Keratinocyte (primary cell): ENCODE measurements at regions not wholly inside any gene's neighbourhood (a gene's known extent, or its start where the extent isn't known, plus 50 kb on each side); places are given as distances from the start of the nearest gene placed in this dataset.

ENCODE experiments used
- DNase-seq: peaks from one replicate; pipeline ENCODE4 v3.0.0-alpha.2; 2011; ENCODE audit warnings: low read depth, missing footprints, low spot score
- FAIRE-seq: peaks from 2 replicates; lab custom pipeline; 2011; peaks lifted over from hg19 to GRCh38; lab: Jason Lieb, UNC
- H2AFZ ChIP-seq: 2 replicates; pipeline ENCODE4 v1.6.0; 2012; ENCODE audit warnings: low read length, control low read depth, inconsistent platforms; ENCODE audit not compliant: control insufficient read depth
- H3K27ac ChIP-seq: 2 replicates; pipeline ENCODE4 v1.5.1; 2011; ENCODE audit warnings: low read length; ENCODE audit not compliant: control insufficient read depth, insufficient read depth
- H3K27me3 ChIP-seq: 3 replicates; pipeline ENCODE4 v1.6.0; 2011; ENCODE audit warnings: low read length; ENCODE audit not compliant: control insufficient read depth, insufficient read depth; ENCODE audit errors: extremely low read depth
- H3K36me3 ChIP-seq, 2 experiments: 2 replicates in 1 of 2; 3 replicates in 1 of 2; pipeline ENCODE4 v1.5.1; 2011; ENCODE audit warnings: low read length in 2 of 2, mild to moderate bottlenecking in 1 of 2; ENCODE audit not compliant: control insufficient read depth in 2 of 2, insufficient read depth in 2 of 2; ENCODE audit errors: extremely low read depth in 1 of 2
- H3K4me1 ChIP-seq: 3 replicates; pipeline ENCODE4 v1.5.1; 2011; ENCODE audit warnings: low read length; ENCODE audit not compliant: control insufficient read depth, insufficient read depth; ENCODE audit errors: extremely low read depth
- H3K4me2 ChIP-seq: 3 replicates; pipeline ENCODE4 v1.6.0; 2011; ENCODE audit warnings: low read depth, low read length; ENCODE audit not compliant: control insufficient read depth, insufficient read depth; ENCODE audit errors: extremely low read depth
- H3K4me3 ChIP-seq, 3 experiments: fragments of 200-600 bp in 1 of 3; sonication (generic) in 1 of 3; 2 replicates in 2 of 3; 3 replicates in 1 of 3; pipeline ENCODE4 v1.5.1; 2011 to 2016; ENCODE audit warnings: low read length in 3 of 3, mild to moderate bottlenecking in 3 of 3, control low read depth in 2 of 3, inconsistent platforms in 1 of 3, low read depth in 1 of 3, mixed read lengths in 1 of 3, mixed run types in 1 of 3, moderate library complexity in 1 of 3; ENCODE audit not compliant: control insufficient read depth in 2 of 3, insufficient read depth in 2 of 3; ENCODE audit errors: extremely low read depth in 1 of 3
- H3K79me2 ChIP-seq: 2 replicates; pipeline ENCODE4 v1.6.0; 2012; ENCODE audit warnings: low read length; ENCODE audit not compliant: control insufficient read depth, insufficient read depth
- H3K9ac ChIP-seq: 3 replicates; pipeline ENCODE4 v1.6.0; 2011; ENCODE audit warnings: low read length; ENCODE audit not compliant: control insufficient read depth, insufficient read depth; ENCODE audit errors: extremely low read depth
- H3K9me1 ChIP-seq: 3 replicates; pipeline ENCODE4 v1.6.0; 2011; ENCODE audit warnings: low read length; ENCODE audit not compliant: control insufficient read depth, insufficient read depth; ENCODE audit errors: extremely low read depth
- H3K9me3 ChIP-seq: 2 replicates; pipeline ENCODE4 v1.5.1; 2012; ENCODE audit warnings: low read depth, low read length; ENCODE audit not compliant: control insufficient read depth
- H4K20me1 ChIP-seq: 3 replicates; pipeline ENCODE4 v1.6.0; 2011; ENCODE audit warnings: low read length; ENCODE audit not compliant: control insufficient read depth, insufficient read depth; ENCODE audit errors: extremely low read depth
- CTCF ChIP-seq, 3 experiments: IDR thresholded peaks in 1 of 3; conservative IDR thresholded peaks in 1 of 3; optimal IDR thresholded peaks in 1 of 3; 2 replicates in 2 of 3; 3 replicates in 1 of 3; pipeline versions ENCODE3 to v1.5.1; 2011; ENCODE audit warnings: low read length in 3 of 3, mild to moderate bottlenecking in 3 of 3, moderate library complexity in 2 of 3, control low read depth in 1 of 3, inconsistent platforms in 1 of 3; ENCODE audit not compliant: insufficient read depth in 2 of 3; ENCODE audit errors: extremely low read depth in 1 of 3
- EZH2 ChIP-seq: IDR thresholded peaks from one replicate; pipeline ENCODE4 v1.6.1; 2012; ENCODE audit warnings: inconsistent platforms, mild to moderate bottlenecking, low read length, moderate library complexity
- dilution Hi-C: fragments of 300-500 bp; cut with MboI; formaldehyde crosslinking; loops from one replicate; pipeline ENCODE4 v1.7.0; 2020; ENCODE audit warnings: low sequenced_read_pairs; ENCODE audit not compliant: extremely low pct_ligation_motif_present

GRCh38 chr14:82414853-82415539, 881.3 kb upstream of the SEL1L start:
- no peak for TF ChIP-seq EZH2
- no peak for TF ChIP-seq CTCF (optimal IDR thresholded peaks at IDR 0.05 in 1 of 3, IDR thresholded peaks at IDR 0.05 in 1 of 3, conservative IDR thresholded peaks at IDR 0.05 in 1 of 3; ENCODE audit: extremely low read depth in 1 of 3, insufficient read depth in 2 of 3, low read length in 3 of 3)
- Histone ChIP-seq H3K4me1 (no peaks in the 10 kb centered on the region), H3K9me3 (no peaks in the 10 kb centered on the region), H3K36me3 (no peaks in the 10 kb centered on the region), H3K4me2 (no peak overlapping the region), H3K27me3 (no peaks in the 10 kb centered on the region), H3K4me3 (no peak overlapping the region), H3K27ac (no peak overlapping the region), H2AFZ (no peak overlapping the region), H3K9me1 (no peaks in the 10 kb centered on the region), H3K9ac (no peak overlapping the region), H3K79me2 (no peaks in the 10 kb centered on the region), H4K20me1 (no peaks in the 10 kb centered on the region)
- dilution Hi-C loops, result no loop called here
- FAIRE-seq, result no peak
- DNase-seq, result no peak

DNA sequence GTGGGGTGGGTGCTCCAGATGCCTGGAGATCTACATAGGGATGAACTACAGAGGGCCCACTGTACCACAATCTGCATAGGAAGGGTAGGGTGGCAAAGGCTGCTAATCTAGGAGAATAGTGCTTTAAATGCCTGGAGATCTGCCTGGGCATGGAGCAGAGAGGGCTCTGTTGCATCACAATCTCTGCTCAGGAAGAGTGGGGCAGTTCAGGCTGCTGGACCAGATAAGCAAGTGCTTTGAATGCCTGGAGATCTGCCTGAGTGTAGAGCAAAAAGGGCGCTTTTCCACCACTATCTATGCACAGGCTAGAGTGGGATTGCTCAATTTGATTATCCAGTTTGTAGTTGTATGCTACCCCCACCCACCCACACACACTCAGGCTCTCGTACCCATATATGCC, 886.3 kb upstream of the SEL1L start:
- DNase-seq (no peak), FAIRE-seq (no peak)
- no peak for TF ChIP-seq CTCF (optimal IDR thresholded peaks at IDR 0.05 in 1 of 3, IDR thresholded peaks at IDR 0.05 in 1 of 3, conservative IDR thresholded peaks at IDR 0.05 in 1 of 3; ENCODE audit: extremely low read depth in 1 of 3, insufficient read depth in 2 of 3, low read length in 3 of 3)
- no peak overlapping the region for H3K27ac ChIP-seq
- no peak overlapping the region for H3K4me3 ChIP-seq
- H3K4me2 ChIP-seq, result no peak overlapping the region
- no peaks in the 10 kb centered on the region for H3K79me2 ChIP-seq
- H4K20me1 ChIP-seq, result no peaks in the 10 kb centered on the region
- H2AFZ ChIP-seq, result no peak overlapping the region
- no peak overlapping the region for H3K9ac ChIP-seq
- H3K4me1 ChIP-seq, result no peaks in the 10 kb centered on the region
- H3K27me3 ChIP-seq, result no peaks in the 10 kb centered on the region
- no peaks in the 10 kb centered on the region for H3K36me3 ChIP-seq
- no peaks in the 10 kb centered on the region for H3K9me3 ChIP-seq
- dilution Hi-C loops, result no loop called here
- H3K9me1 ChIP-seq, result no peaks in the 10 kb centered on the region
